H1 (cell line): ENCODE measurements at regions not wholly inside any gene's neighbourhood (a gene's known extent, or its start where the extent isn't known, plus 50 kb on each side); places are given as distances from the start of the nearest gene placed in this dataset.

Experiments
- CTCF ChIA-PET: fragments of 300-600 bp; sonication (Branson Sonifier 250); formaldehyde crosslinking; loops from one replicate; lab custom pipeline; 2021; ENCODE audit not compliant: partially characterized antibody; lab: Charles Lee
- POLR2A ChIA-PET: fragments of 300-600 bp; sonication (Branson Sonifier 250); formaldehyde crosslinking; loops from one replicate; lab custom pipeline; 2021; ENCODE audit warnings: inconsistent platforms; ENCODE audit not compliant: partially characterized antibody; lab: Charles Lee
- DNase-seq, 2 experiments: peaks; one replicate each; pipeline versions ENCODE4 v3.0.0 to v3.0.0-alpha.2; 2010 to 2022; ENCODE audit warnings: low spot score in 2 of 2, low read depth in 1 of 2, mixed read lengths in 1 of 2
- FAIRE-seq: peaks from 2 replicates; lab custom pipeline; 2011; peaks lifted over from hg19 to GRCh38; lab: Jason Lieb, UNC
- H2AFZ ChIP-seq: 2 replicates; pipeline ENCODE4 v1.8.1; 2012; ENCODE audit warnings: low read length, inconsistent platforms
- H2AK5ac ChIP-seq: 2 replicates; pipeline ENCODE4 v1.6.1; 2013; ENCODE audit warnings: low read depth, low read length
- H2BK120ac ChIP-seq: replicated peaks from 2 replicates; pipeline ENCODE3; 2013; ENCODE audit warnings: low read depth, low read length, inconsistent platforms
- H2BK12ac ChIP-seq: 2 replicates; pipeline ENCODE4 v1.6.1; 2013; ENCODE audit warnings: low read depth, low read length
- H2BK15ac ChIP-seq: 2 replicates; pipeline ENCODE4 v1.6.1; 2013; ENCODE audit warnings: low read length
- H2BK20ac ChIP-seq: 2 replicates; pipeline ENCODE4 v1.6.1; 2013; ENCODE audit warnings: low read length
- H2BK5ac ChIP-seq: 2 replicates; pipeline ENCODE4 v1.6.1; 2013; ENCODE audit warnings: low read depth, low read length
- H3K14ac ChIP-seq: 2 replicates; pipeline ENCODE4 v1.6.1; 2013; ENCODE audit warnings: inconsistent platforms; ENCODE audit not compliant: insufficient read length
- H3K18ac ChIP-seq: 2 replicates; pipeline ENCODE4 v1.6.1; 2013; ENCODE audit warnings: low read length; ENCODE audit errors: extremely low read depth
- H3K23ac ChIP-seq: 2 replicates; pipeline ENCODE4 v1.6.1; 2013; ENCODE audit warnings: inconsistent platforms; ENCODE audit not compliant: insufficient read length
- H3K23me2 ChIP-seq: 2 replicates; pipeline ENCODE4 v1.6.1; 2013; ENCODE audit warnings: low read depth, low read length
- H3K27ac ChIP-seq: 2 replicates; pipeline ENCODE4 v1.6.1; 2011; ENCODE audit warnings: low read depth, low read length, inconsistent platforms
- H3K27me3 ChIP-seq, 4 experiments: replicated peaks in 1 of 4; 1 replicate in 1 of 4; 2 replicates in 3 of 4; pipeline versions ENCODE4 v1.6.1 to v1.8.1; 2011 to 2013; ENCODE audit warnings: low read length in 3 of 4, mild to moderate bottlenecking in 3 of 4, inconsistent platforms in 2 of 4, mixed read lengths in 2 of 4, moderate library complexity in 1 of 4; ENCODE audit not compliant: control insufficient read depth in 3 of 4, insufficient read depth in 3 of 4; ENCODE audit errors: extremely low read depth in 1 of 4
- H3K36me3 ChIP-seq, 4 experiments: 2 replicates each; pipeline versions ENCODE4 v1.6.1 to v1.8.1; 2011 to 2013; ENCODE audit warnings: mild to moderate bottlenecking in 4 of 4, low read length in 3 of 4, moderate library complexity in 2 of 4, control low read depth in 1 of 4, inconsistent platforms in 1 of 4; ENCODE audit not compliant: insufficient read depth in 4 of 4, control insufficient read depth in 2 of 4
- H3K4ac ChIP-seq: replicated peaks from 2 replicates; pipeline ENCODE3; 2013; ENCODE audit warnings: low read length, low read depth, mixed read lengths, inconsistent platforms; ENCODE audit not compliant: insufficient read length
- H3K4me1 ChIP-seq, 4 experiments: replicated peaks in 1 of 4; 1 replicate in 1 of 4; 2 replicates in 3 of 4; pipeline versions ENCODE4 v1.6.1 to v1.8.1; 2011 to 2013; ENCODE audit warnings: low read length in 3 of 4, inconsistent platforms in 2 of 4, mixed read lengths in 1 of 4; ENCODE audit not compliant: insufficient read depth in 4 of 4, control insufficient read depth in 3 of 4
- H3K4me2 ChIP-seq, 2 experiments: 2 replicates each; pipeline versions ENCODE4 v1.6.1 to v1.8.1; 2011 to 2013; ENCODE audit warnings: low read depth in 2 of 2, low read length in 2 of 2, control low read depth in 1 of 2, inconsistent platforms in 1 of 2, mild to moderate bottlenecking in 1 of 2; ENCODE audit not compliant: insufficient read depth in 1 of 2
- H3K4me3 ChIP-seq, 4 experiments: fragments of 200-600, 300-600 bp in 1 of 4; sonication (generic), shearing (Covaris generic), sonication (Bioruptor Twin) in 1 of 4; 2 replicates each; pipeline versions ENCODE4 v1.5.1 to v1.8.1; 2011 to 2016; ENCODE audit warnings: low read length in 4 of 4, low read depth in 3 of 4, control low read depth in 2 of 4, inconsistent platforms in 2 of 4, mild to moderate bottlenecking in 2 of 4, mixed read lengths in 1 of 4, moderate library complexity in 1 of 4; ENCODE audit not compliant: insufficient read depth in 2 of 4; ENCODE audit errors: extremely low read depth in 1 of 4
- H3K56ac ChIP-seq: replicated peaks from 2 replicates; pipeline ENCODE3; 2013; ENCODE audit warnings: low read depth, mild to moderate bottlenecking, mixed read lengths, low read length, inconsistent platforms; ENCODE audit not compliant: insufficient read length
- H3K79me1 ChIP-seq: 2 replicates; pipeline ENCODE4 v1.6.1; 2013; ENCODE audit warnings: low read depth, low read length, control low read depth
- H3K79me2 ChIP-seq, 2 experiments: 2 replicates each; pipeline versions ENCODE4 v1.6.1 to v1.8.1; 2012 to 2013; ENCODE audit warnings: low read length in 2 of 2, mild to moderate bottlenecking in 2 of 2, inconsistent platforms in 1 of 2; ENCODE audit not compliant: insufficient read depth in 2 of 2, control insufficient read depth in 1 of 2
- H3K9ac ChIP-seq, 4 experiments: replicated peaks in 1 of 4; 1 replicate in 1 of 4; 2 replicates in 3 of 4; pipeline versions ENCODE4 v1.6.1 to v1.8.1; 2011 to 2013; ENCODE audit warnings: low read depth in 3 of 4, low read length in 3 of 4, control low read depth in 2 of 4, mild to moderate bottlenecking in 2 of 4, moderate library complexity in 2 of 4, inconsistent platforms in 1 of 4; ENCODE audit errors: extremely low read depth in 1 of 4
- H3K9me3 ChIP-seq, 2 experiments: 2 replicates each; pipeline versions ENCODE4 v1.6.1 to v1.8.1; 2012 to 2013; ENCODE audit warnings: mild to moderate bottlenecking in 2 of 2, moderate library complexity in 2 of 2, control low read depth in 1 of 2, inconsistent platforms in 1 of 2, low read depth in 1 of 2, low read length in 1 of 2, mixed read lengths in 1 of 2; ENCODE audit not compliant: insufficient read depth in 2 of 2
- H4K20me1 ChIP-seq, 2 experiments: replicated peaks in 1 of 2; 2 replicates each; pipeline versions ENCODE3 to v1.8.1; 2011 to 2013; ENCODE audit warnings: inconsistent platforms in 2 of 2, low read length in 2 of 2, mild to moderate bottlenecking in 1 of 2; ENCODE audit not compliant: insufficient read depth in 2 of 2, control insufficient read depth in 1 of 2
- H4K5ac ChIP-seq: 2 replicates; pipeline ENCODE4 v1.6.1; 2013; ENCODE audit warnings: low read length, low read depth, mixed read lengths, inconsistent platforms; ENCODE audit not compliant: insufficient read length
- H4K8ac ChIP-seq: 2 replicates; pipeline ENCODE4 v1.8.0; 2013; ENCODE audit warnings: mild to moderate bottlenecking, moderate library complexity, low read length, inconsistent platforms; ENCODE audit not compliant: insufficient read depth; ENCODE audit errors: extremely low read depth
- H4K91ac ChIP-seq: replicated peaks from 2 replicates; pipeline ENCODE3; 2013; ENCODE audit warnings: low read length, mixed read lengths, inconsistent platforms; ENCODE audit not compliant: insufficient read length
- CBX8 ChIP-seq: fragments of 300-800, 300-1000 bp; sonication (generic); IDR thresholded peaks from 2 replicates; pipeline ENCODE4 v1.7.1; 2016; ENCODE audit warnings: low read depth, low read length, borderline replicate concordance
- HDAC6 ChIP-seq: IDR thresholded peaks from one replicate; pipeline ENCODE4 v1.7.1; 2012; ENCODE audit warnings: low read depth, mild to moderate bottlenecking, inconsistent platforms, low read length, moderate library complexity
- JUND ChIP-seq: IDR thresholded peaks from 2 replicates; pipeline ENCODE4 v1.6.1; 2011; ENCODE audit warnings: mild to moderate bottlenecking, improper control_type of control experiment, low read length
- KDM4A ChIP-seq: IDR thresholded peaks from one replicate; pipeline ENCODE4 v1.7.1; 2012; ENCODE audit warnings: low read depth, mild to moderate bottlenecking, moderate library complexity, low read length, inconsistent platforms; ENCODE audit not compliant: severe bottlenecking
- POLR2A ChIP-seq, 2 experiments: IDR thresholded peaks; 1 replicate in 1 of 2; 2 replicates in 1 of 2; pipeline ENCODE4 v1.6.1; 2011; ENCODE audit warnings: low read depth in 2 of 2, low read length in 2 of 2, mild to moderate bottlenecking in 2 of 2; ENCODE audit errors: control extremely low read depth in 1 of 2
- SRF ChIP-seq: IDR thresholded peaks from 2 replicates; pipeline ENCODE4 v1.6.1; 2011; ENCODE audit warnings: mild to moderate bottlenecking, low read depth, low read length, moderate library complexity
- TAF1 ChIP-seq: IDR thresholded peaks from 2 replicates; pipeline ENCODE4 v1.6.1; 2011; ENCODE audit warnings: mild to moderate bottlenecking, low read depth, low read length
- YY1 ChIP-seq: IDR thresholded peaks from 2 replicates; pipeline ENCODE4 v1.6.1; 2011; ENCODE audit warnings: low read depth, mild to moderate bottlenecking, low read length
- ZNF274 ChIP-seq: IDR thresholded peaks from 2 replicates; pipeline ENCODE4 v1.7.0; 2012; ENCODE audit warnings: low read length, borderline replicate concordance; ENCODE audit errors: extremely low read depth
- WGBS, 2 experiments: shearing (Covaris generic) in 1 of 2; methylation state at CpG; one replicate each; pipeline versions ENCODE4 v1.1.6 to v1.1.7; 2013 to 2015; ENCODE audit warnings: low lambda C conversion rate in 2 of 2, mixed read lengths in 2 of 2, inconsistent platforms in 1 of 2, low coverage in 1 of 2, missing lambda C conversion rate in 1 of 2; ENCODE audit not compliant: insufficient replicate concordance in 2 of 2, insufficient coverage in 1 of 2, insufficient read length in 1 of 2; ENCODE audit errors: extremely low coverage in 1 of 2, missing lambda C conversion rate in 1 of 2; 5-methylcytosine and 5-hydroxymethylcytosine counted together

DNA sequence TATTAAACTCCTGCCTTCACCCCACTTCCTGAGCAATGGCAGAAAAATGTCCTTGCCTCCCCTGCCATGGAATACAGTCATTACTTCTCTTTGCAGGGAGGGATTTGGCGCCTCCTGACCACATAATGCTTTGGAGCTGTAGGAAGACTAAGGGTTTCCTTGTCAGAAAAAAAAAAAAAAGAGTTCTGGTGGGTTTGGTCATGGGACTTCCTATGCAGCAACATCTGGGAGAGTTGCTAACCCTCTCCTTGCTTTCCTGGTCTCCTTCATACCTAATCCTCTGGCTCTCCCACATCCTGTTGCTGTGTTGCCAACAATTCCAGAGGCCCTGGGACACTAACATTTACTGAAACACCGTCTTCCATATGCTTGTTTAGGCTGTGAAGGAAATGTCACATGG is 75.1 kb upstream of the MBNL3 start:
- no peaks in the 10 kb centered on the region for H3K79me1 ChIP-seq
- H3K79me2 ChIP-seq: no peaks in the 10 kb centered on the region
- no peak overlapping the region for H2BK20ac ChIP-seq
- H3K4me2 ChIP-seq: no peak overlapping the region
- H2BK12ac ChIP-seq: no peak overlapping the region
- no peak overlapping the region for H2BK5ac ChIP-seq
- no peaks in the 10 kb centered on the region for H3K23me2 ChIP-seq
- FAIRE-seq (no peak), DNase-seq (no peak)
- no peak overlapping the region for H2BK120ac ChIP-seq
- H3K36me3 ChIP-seq: no peaks in the 10 kb centered on the region
- no peaks in the 10 kb centered on the region for H3K4me1 ChIP-seq
- no peak overlapping the region for H3K56ac ChIP-seq
- H4K20me1 ChIP-seq: no peaks in the 10 kb centered on the region
- H3K27ac ChIP-seq: no peak overlapping the region
- H4K91ac ChIP-seq: no peak overlapping the region
- H3K14ac ChIP-seq: no peak overlapping the region
- CTCF ChIA-PET: interaction anchor here (0.7 kb wide), 1 partner anchor 51 kb away, joined by 3 read pairs; no protein-coding TSS in a partner anchor
- WGBS, 2 experiments: 84% methylated on average over 2 of the region's 2 CpGs; no CpG with 5 or more reads in 1 of the 2 experiments
- no peak overlapping the region for H2BK15ac ChIP-seq
- TF ChIP-seq KDM4A: no peak
- TF ChIP-seq TAF1: no peak
- no peak for TF ChIP-seq YY1
- TF ChIP-seq HDAC6: no peak
- no peak for TF ChIP-seq POLR2A (IDR thresholded peaks at IDR 0.05; ENCODE audit: control extremely low read depth in 1 of 2, low read depth in 2 of 2, low read length in 2 of 2)
- no peak for TF ChIP-seq CBX8
- TF ChIP-seq SRF: no peak
- TF ChIP-seq ZNF274: no peak
- TF ChIP-seq JUND: no peak
- no peak overlapping the region for H3K23ac ChIP-seq
- H3K9ac ChIP-seq: no peak overlapping the region
- H3K18ac ChIP-seq: no peak overlapping the region
- no peak overlapping the region for H4K8ac ChIP-seq
- H4K5ac ChIP-seq: no peak overlapping the region
- no peaks in the 10 kb centered on the region for H3K27me3 ChIP-seq
- no peak overlapping the region for H2AFZ ChIP-seq
- POLR2A ChIA-PET: interaction anchor here (0.7 kb wide), 1 partner anchor 1848 kb away, joined by 3 read pairs; no protein-coding TSS in a partner anchor
- no peaks in the 10 kb centered on the region for H3K9me3 ChIP-seq
- H3K4me3 ChIP-seq: no peak overlapping the region
- no peak overlapping the region for H3K4ac ChIP-seq
- H2AK5ac ChIP-seq: no peak overlapping the region
